ENCODE measurements at regions not wholly inside any gene's neighbourhood (a gene's known extent, or its start where the extent isn't known, plus 50 kb on each side); places are given as distances from the start of the nearest gene placed in this dataset.

GRCh38 chr19:28999724-29000433, 213.1 kb downstream of the UQCRFS1 start:
- TF ChIP-seq SP1 (IDR thresholded peaks at IDR 0.05): no peak
- TF ChIP-seq LEF1 (IDR thresholded peaks at IDR 0.05; ENCODE audit: borderline replicate concordance): no peak
- TF ChIP-seq FOXA1 (IDR thresholded peaks at IDR 0.05): no peak
